Heart right ventricle (tissue), 16 donors: ENCODE measurements at regions not wholly inside any gene's neighbourhood (a gene's known extent, or its start where the extent isn't known, plus 50 kb on each side); places are given as distances from the start of the nearest gene placed in this dataset.

Source experiments
- ATAC-seq, 8 donors: fragments of 200-7000 bp; cut with Tn5 transposase; one replicate each; pipeline ENCODE4 v1.9.1; 2020; ENCODE audit warnings: mild to moderate bottlenecking in 8 of 8, moderate library complexity in 8 of 8, moderate number of reproducible peaks in 1 of 8
- DNase-seq, 2 donors: peaks; one replicate each; pipeline ENCODE4 v3.0.0-alpha.2; 2020
- H3K27ac ChIP-seq, 10 donors: fragments of 200-600 bp; sonication (generic) in 2 of 10; one replicate each; pipeline versions ENCODE4 v1.5.0 to v1.8.0; 2020 to 2022; ENCODE audit warnings: mild to moderate bottlenecking in 3 of 10
- H3K27me3 ChIP-seq, 7 donors: fragments of 200-600 bp; one replicate each; pipeline ENCODE4 v1.8.0; 2021 to 2022; ENCODE audit warnings: mild to moderate bottlenecking in 2 of 7
- H3K36me3 ChIP-seq, 9 donors: fragments of 200-600 bp; sonication (generic) in 1 of 9; one replicate each; pipeline versions ENCODE4 v1.5.0 to v1.8.0; 2020 to 2022; ENCODE audit warnings: mild to moderate bottlenecking in 2 of 9
- H3K4me1 ChIP-seq, 9 donors: fragments of 200-600 bp; sonication (generic) in 1 of 9; one replicate each; pipeline versions ENCODE4 v1.5.0 to v1.8.0; 2020 to 2022; ENCODE audit warnings: mild to moderate bottlenecking in 4 of 9
- H3K4me3 ChIP-seq, 10 donors: fragments of 200-600 bp; sonication (generic) in 2 of 10; one replicate each; pipeline versions ENCODE4 v1.5.0 to v1.8.0; 2020 to 2022; ENCODE audit warnings: mild to moderate bottlenecking in 7 of 10, moderate library complexity in 2 of 10
- H3K9me3 ChIP-seq, 11 donors: fragments of 200-600 bp in 10 of 11; sonication (generic) in 2 of 11; one replicate each; pipeline versions ENCODE4 v1.5.0 to v1.8.0; 2013 to 2022; ENCODE audit warnings: mild to moderate bottlenecking in 2 of 11, control low read depth in 1 of 11, moderate library complexity in 1 of 11
- WGBS, 2 donors: extraction: QIAGEN DNeasy Blood & Tissue Kit; methylation state at CpG; one replicate each; pipeline ENCODE4 v1.1.7; 2013; ENCODE audit warnings: inconsistent platforms in 1 of 2; 5-methylcytosine and 5-hydroxymethylcytosine counted together
- intact Hi-C, 10 donors: fragments of 100-400 bp; cut with DNase I; formaldehyde crosslinking; loops; one replicate each; pipeline versions ENCODE4 v1.11.1 to v1.14.2; 2022
- TF ChIP-seq, protein P1 (sequence below), 9 donors: fragments of 200-600 bp; sonication (generic) in 2 of 9; IDR thresholded peaks; one replicate each; pipeline versions ENCODE4 v1.5.0 to v1.8.0; 2021 to 2022; ENCODE audit warnings: antibody characterized with exemption in 9 of 9, mild to moderate bottlenecking in 5 of 9, moderate library complexity in 1 of 9
- donor health status: Arrhythmogenic right ventricular cardiomyopathy.
- donor health status: ischemic (EF 13 %, LVEDD 7.1; RV severe dilation, severe dysfunction).
- donor health status: healthy with polysubstance abuse.
- donor health status: DM: no; HTN: yes; CAD: no.
- donor health status: DM: no; HTN: no; CAD: no.
- donor health status: ischemic (EF 25% LVEDD 6.9; RV normal size, moderate dysfunction).
- donor health status: ischemic (EF 25% LVEDD 5.7; RV mildly dilated, moderate dysfunction).
- donor health status: healthy.
- donor health status: DM: yes; HTN: yes; CAD: no.
- donor health status: Ischemic cardiomyopathy.
- donor health status: ischemic (EF 35%, LVEDD 5.7; RV mildly dilated, moderate dysfunction).
- donor health status: nonischemic (EF 11% LVEDD 7.7; RV severe dilation, severe dysfunction).
- donor health status: DM: yes; HTN: yes; CAD: no.
- donor health status: PGD.
- donor health status: ischemic (EF 29% LVEDD 5.4; RV normal size, mild dysfunction).
- donor health status: nonischemic (EF 23%, LVEDD 6.1; RV moderate dilation, normal function).

DNA sequence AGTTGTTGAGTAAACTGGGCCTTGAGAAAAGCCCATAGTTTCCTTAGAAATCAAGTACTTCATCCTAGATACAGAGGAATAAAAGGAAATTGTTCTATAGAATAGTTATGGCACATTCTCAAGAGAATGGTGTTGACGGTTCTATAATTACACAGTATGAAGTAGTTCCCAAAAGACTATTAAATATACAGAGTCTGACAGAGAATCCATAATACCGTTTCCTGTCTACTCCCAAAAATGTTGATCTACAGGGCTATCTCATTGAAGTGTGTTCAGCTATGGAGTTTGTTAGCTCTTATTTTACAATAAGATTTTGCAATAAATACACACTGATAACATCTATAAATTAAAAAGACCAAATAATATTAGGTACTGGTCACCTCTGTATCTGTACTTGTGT lies 799.7 kb downstream of the RPS29 start:
- H3K27ac ChIP-seq, result no peak overlapping the region
- no peaks in the 10 kb centered on the region for H3K4me1 ChIP-seq
- no peak for ATAC-seq
- TF ChIP-seq, protein P1, sequence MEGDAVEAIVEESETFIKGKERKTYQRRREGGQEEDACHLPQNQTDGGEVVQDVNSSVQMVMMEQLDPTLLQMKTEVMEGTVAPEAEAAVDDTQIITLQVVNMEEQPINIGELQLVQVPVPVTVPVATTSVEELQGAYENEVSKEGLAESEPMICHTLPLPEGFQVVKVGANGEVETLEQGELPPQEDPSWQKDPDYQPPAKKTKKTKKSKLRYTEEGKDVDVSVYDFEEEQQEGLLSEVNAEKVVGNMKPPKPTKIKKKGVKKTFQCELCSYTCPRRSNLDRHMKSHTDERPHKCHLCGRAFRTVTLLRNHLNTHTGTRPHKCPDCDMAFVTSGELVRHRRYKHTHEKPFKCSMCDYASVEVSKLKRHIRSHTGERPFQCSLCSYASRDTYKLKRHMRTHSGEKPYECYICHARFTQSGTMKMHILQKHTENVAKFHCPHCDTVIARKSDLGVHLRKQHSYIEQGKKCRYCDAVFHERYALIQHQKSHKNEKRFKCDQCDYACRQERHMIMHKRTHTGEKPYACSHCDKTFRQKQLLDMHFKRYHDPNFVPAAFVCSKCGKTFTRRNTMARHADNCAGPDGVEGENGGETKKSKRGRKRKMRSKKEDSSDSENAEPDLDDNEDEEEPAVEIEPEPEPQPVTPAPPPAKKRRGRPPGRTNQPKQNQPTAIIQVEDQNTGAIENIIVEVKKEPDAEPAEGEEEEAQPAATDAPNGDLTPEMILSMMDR (IDR thresholded peaks at IDR 0.05), result no peak
- no peak overlapping the region for H3K4me3 ChIP-seq
- intact Hi-C loops, result no loop called here
- no peak for DNase-seq
- no peaks in the 10 kb centered on the region for H3K9me3 ChIP-seq
- H3K36me3 ChIP-seq, result no peaks in the 10 kb centered on the region
- no peaks in the 10 kb centered on the region for H3K27me3 ChIP-seq
- 44 to 67% methylated on average over 2 of the region's 2 CpGs for WGBS, 2 donors

GRCh38 chr14:48771717-48772116 lies 814.5 kb downstream of the RPS29 start:
- 7 to 8% methylated on average over 1 of the region's 1 CpG for WGBS, 2 donors
- peaks cover 0 to 20% (median 6%) of the 10 kb centered on the region in 11 donors for H3K9me3 ChIP-seq
- ATAC-seq (peak; percentile 75 to 98 (median 94)), DNase-seq (peak in 1 of 2 donors; percentile 43)
- H3K4me1 ChIP-seq, result peaks cover 0 to 10% (median 0%) of the 10 kb centered on the region in 9 donors
- TF ChIP-seq, protein P1 (IDR thresholded peaks at IDR 0.05), result no peak
- H3K4me3 ChIP-seq, result no peak overlapping the region
- no peaks in the 10 kb centered on the region for H3K27me3 ChIP-seq
- intact Hi-C loops, result no loop called here
- H3K27ac ChIP-seq, result peak overlapping the region in 6 of 10 donors; percentile 46 to 79 (median 68)
- no peaks in the 10 kb centered on the region for H3K36me3 ChIP-seq

DNA sequence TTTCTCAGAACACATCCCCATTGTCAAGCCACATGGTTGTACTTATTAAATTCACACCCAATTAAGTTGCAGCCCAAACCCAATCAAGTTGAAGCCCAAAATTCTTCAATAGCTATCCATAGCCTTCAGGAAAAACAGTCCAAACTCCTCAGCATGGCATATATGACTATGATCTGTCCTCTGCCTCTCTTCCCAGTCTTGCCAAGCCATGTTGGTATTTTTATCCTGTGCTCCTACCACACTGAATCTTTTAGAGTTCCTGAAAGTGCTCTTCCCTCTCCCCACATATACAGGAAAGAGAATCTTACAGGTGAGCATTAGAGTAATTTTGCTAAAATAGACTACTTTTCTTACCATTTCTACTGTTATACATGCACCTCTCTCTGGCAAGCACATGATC lies 834.9 kb downstream of the RPS29 start:
- peaks cover 0 to 18% (median 9%) of the 10 kb centered on the region in 9 donors for H3K4me1 ChIP-seq
- H3K4me3 ChIP-seq, result no peak overlapping the region
- no peaks in the 10 kb centered on the region for H3K36me3 ChIP-seq
- ATAC-seq (peak in 2 of 8 donors; percentile 47 to 55), DNase-seq (no peak)
- no peak overlapping the region for H3K27ac ChIP-seq
- H3K9me3 ChIP-seq, result peaks cover 0 to 22% (median 0%) of the 10 kb centered on the region in 11 donors
- TF ChIP-seq, protein P1 (IDR thresholded peaks at IDR 0.05), result no peak
- intact Hi-C loops, result no loop called here
- H3K27me3 ChIP-seq, result no peaks in the 10 kb centered on the region

GRCh38 chr14:48748151-48748675 lies 838.0 kb downstream of the RPS29 start:
- no peak for ATAC-seq
- peak overlapping the region in 4 of 10 donors; percentile 18 to 45 (median 40) for H3K27ac ChIP-seq
- H3K36me3 ChIP-seq, result no peaks in the 10 kb centered on the region
- H3K9me3 ChIP-seq, result peaks cover 0 to 3% (median 0%) of the 10 kb centered on the region in 11 donors
- intact Hi-C loops, result no loop called here
- TF ChIP-seq, protein P1 (IDR thresholded peaks at IDR 0.05), result no peak
- H3K4me3 ChIP-seq, result no peak overlapping the region
- H3K4me1 ChIP-seq, result peaks cover 0 to 19% (median 9%) of the 10 kb centered on the region in 9 donors
- H3K27me3 ChIP-seq, result no peaks in the 10 kb centered on the region
- WGBS, 2 donors, result 52 to 54% methylated on average over 2 of the region's 2 CpGs
- DNase-seq, result no peak
